Epithelial cell of proximal tubule (primary cell): ENCODE measurements at regions not wholly inside any gene's neighbourhood (a gene's known extent, or its start where the extent isn't known, plus 50 kb on each side); places are given as distances from the start of the nearest gene placed in this dataset.

Experiments used
- DNase-seq: peaks from one replicate; pipeline ENCODE4 v3.0.0-alpha.2; 2011; ENCODE audit warnings: low read depth
- H3K4me3 ChIP-seq: 2 replicates; pipeline ENCODE4 v1.5.1; 2011; ENCODE audit warnings: low read depth, mild to moderate bottlenecking, low read length
- CTCF ChIP-seq: conservative IDR thresholded peaks from 2 replicates; pipeline ENCODE4 v1.5.1; 2012; ENCODE audit warnings: low read depth, mild to moderate bottlenecking, low read length

GRCh38 chr1:59232216-59232615 is 64.7 kb upstream of the FGGY start:
- no peak for TF ChIP-seq CTCF
- no peak overlapping the region for H3K4me3 ChIP-seq
- no peak for DNase-seq

GRCh38 chr1:59233444-59233843 is 63.5 kb upstream of the FGGY start:
- no peak for TF ChIP-seq CTCF
- no peak overlapping the region for H3K4me3 ChIP-seq
- DNase-seq: no peak

- no peak for TF ChIP-seq CTCF
- DNase-seq: no peak
- H3K4me3 ChIP-seq: no peak overlapping the region
Observed at GRCh38 chr1:59236721-59237545, 60.0 kb upstream of the FGGY start.

- no peak overlapping the region for H3K4me3 ChIP-seq
- TF ChIP-seq CTCF: no peak
- no peak for DNase-seq
Observed at GRCh38 chr1:59237900-59238299, 59.0 kb upstream of the FGGY start.

GRCh38 chr1:59238333-59238934 is 58.5 kb upstream of the FGGY start:
- no peak for TF ChIP-seq CTCF
- H3K4me3 ChIP-seq: no peak overlapping the region
- no peak for DNase-seq

- no peak overlapping the region for H3K4me3 ChIP-seq
- no peak for DNase-seq
- no peak for TF ChIP-seq CTCF
Observed at GRCh38 chr1:59238993-59239392, 57.9 kb upstream of the FGGY start.

GRCh38 chr1:59241909-59242308 is 55.0 kb upstream of the FGGY start:
- H3K4me3 ChIP-seq: no peak overlapping the region
- DNase-seq: no peak
- TF ChIP-seq CTCF: no peak
